ENCODE measurements at regions not wholly inside any gene's neighbourhood (a gene's known extent, or its start where the extent isn't known, plus 50 kb on each side); places are given as distances from the start of the nearest gene placed in this dataset.

DNA sequence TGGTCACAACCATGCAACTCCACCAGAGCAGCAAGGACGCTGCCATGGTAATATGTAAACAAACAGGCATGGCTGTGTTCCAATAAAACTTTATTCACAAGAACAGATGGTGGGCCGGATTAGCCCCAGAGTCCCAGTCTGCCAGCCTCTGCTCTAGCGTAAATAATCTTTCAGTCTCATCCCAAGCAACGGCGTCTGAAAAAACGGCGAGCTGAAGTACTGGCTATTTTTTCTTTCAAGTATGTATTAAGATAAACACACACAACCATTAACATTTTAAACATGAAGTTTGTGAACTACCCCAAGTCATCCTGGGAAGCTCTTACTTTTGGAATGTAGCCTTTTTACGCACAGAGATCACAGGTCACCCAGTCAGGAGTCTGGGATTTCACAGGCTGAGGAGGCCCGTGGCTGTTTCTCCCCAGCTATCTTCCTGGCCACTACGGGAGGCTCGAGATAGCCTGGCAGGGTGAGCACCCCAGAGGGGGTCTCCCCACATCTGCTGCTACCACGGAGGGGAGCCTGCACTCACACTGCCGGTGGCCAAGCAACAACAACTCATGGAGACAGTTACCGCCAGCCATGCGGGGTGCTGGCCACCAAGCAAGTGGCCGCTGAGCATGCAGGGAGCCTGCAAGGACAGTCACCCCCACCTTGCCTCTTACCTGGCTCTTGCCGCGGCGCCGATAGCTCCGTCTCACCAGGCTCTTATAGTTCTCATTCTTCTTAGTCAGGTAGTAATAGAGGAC lies 124.6 kb downstream of the RFLNA start:
- no peak for DNase-seq (ENCODE audit: extremely low spot score)
- no peak for TF ChIP-seq ARNT (IDR thresholded peaks at IDR 0.05)
- TF ChIP-seq CTBP1 (IDR thresholded peaks at IDR 0.05; ENCODE audit: borderline replicate concordance): no peak
- no peak for TF ChIP-seq TARDBP (IDR thresholded peaks at IDR 0.05)
- TF ChIP-seq FOXM1 (IDR thresholded peaks at IDR 0.05; ENCODE audit: borderline replicate concordance): no peak
- TF ChIP-seq L3MBTL2 (conservative IDR thresholded peaks at IDR 0.05): no peak
- TF ChIP-seq SUZ12 (IDR thresholded peaks at IDR 0.05): no peak
- no peak for TF ChIP-seq FOXA1 (IDR thresholded peaks at IDR 0.05)
- TF ChIP-seq NFRKB (IDR thresholded peaks at IDR 0.05): no peak
- no peak for TF ChIP-seq ELF4 (IDR thresholded peaks at IDR 0.05)
- TF ChIP-seq FOXK2 (IDR thresholded peaks at IDR 0.05): no peak
- TF ChIP-seq, protein P1, sequence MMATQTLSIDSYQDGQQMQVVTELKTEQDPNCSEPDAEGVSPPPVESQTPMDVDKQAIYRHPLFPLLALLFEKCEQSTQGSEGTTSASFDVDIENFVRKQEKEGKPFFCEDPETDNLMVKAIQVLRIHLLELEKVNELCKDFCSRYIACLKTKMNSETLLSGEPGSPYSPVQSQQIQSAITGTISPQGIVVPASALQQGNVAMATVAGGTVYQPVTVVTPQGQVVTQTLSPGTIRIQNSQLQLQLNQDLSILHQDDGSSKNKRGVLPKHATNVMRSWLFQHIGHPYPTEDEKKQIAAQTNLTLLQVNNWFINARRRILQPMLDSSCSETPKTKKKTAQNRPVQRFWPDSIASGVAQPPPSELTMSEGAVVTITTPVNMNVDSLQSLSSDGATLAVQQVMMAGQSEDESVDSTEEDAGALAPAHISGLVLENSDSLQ (IDR thresholded peaks at IDR 0.05): no peak
- TF ChIP-seq ZNF384 (IDR thresholded peaks at IDR 0.05): no peak
- no peak for TF ChIP-seq LEF1 (IDR thresholded peaks at IDR 0.05; ENCODE audit: borderline replicate concordance)
- TF ChIP-seq BHLHE40 (IDR thresholded peaks at IDR 0.05; ENCODE audit: borderline replicate concordance): no peak
- TF ChIP-seq SP1 (IDR thresholded peaks at IDR 0.05): no peak
- TF ChIP-seq HDGF (IDR thresholded peaks at IDR 0.05; ENCODE audit: borderline replicate concordance): no peak
- ChIA-PET CTCF (no interaction called here), POLR2A (no interaction called here)

GRCh38 chr12:124418791-124419190 lies 123.9 kb downstream of the RFLNA start:
- POLR2A ChIA-PET: no interaction called here
- no peak for TF ChIP-seq FOXA1 (IDR thresholded peaks at IDR 0.05)
- no peak for TF ChIP-seq HDGF (IDR thresholded peaks at IDR 0.05; ENCODE audit: borderline replicate concordance)
- no peak for TF ChIP-seq FOXM1 (IDR thresholded peaks at IDR 0.05; ENCODE audit: borderline replicate concordance)
- TF ChIP-seq BHLHE40 (IDR thresholded peaks at IDR 0.05; ENCODE audit: borderline replicate concordance): no peak
- TF ChIP-seq SUZ12 (IDR thresholded peaks at IDR 0.05): no peak
- no peak for TF ChIP-seq CTBP1 (IDR thresholded peaks at IDR 0.05; ENCODE audit: borderline replicate concordance)
- no peak for TF ChIP-seq ZNF384 (IDR thresholded peaks at IDR 0.05)
- TF ChIP-seq SP1 (IDR thresholded peaks at IDR 0.05): no peak
- no peak for TF ChIP-seq NFRKB (IDR thresholded peaks at IDR 0.05)
- TF ChIP-seq TARDBP (IDR thresholded peaks at IDR 0.05): no peak
- TF ChIP-seq, protein P1 (IDR thresholded peaks at IDR 0.05): no peak
- no peak for TF ChIP-seq ARNT (IDR thresholded peaks at IDR 0.05)
- TF ChIP-seq LEF1 (IDR thresholded peaks at IDR 0.05; ENCODE audit: borderline replicate concordance): no peak
- no peak for TF ChIP-seq FOXK2 (IDR thresholded peaks at IDR 0.05)
- no peak for TF ChIP-seq L3MBTL2 (conservative IDR thresholded peaks at IDR 0.05)
- no peak for DNase-seq (ENCODE audit: extremely low spot score)
- CTCF ChIA-PET: no interaction called here

DNA sequence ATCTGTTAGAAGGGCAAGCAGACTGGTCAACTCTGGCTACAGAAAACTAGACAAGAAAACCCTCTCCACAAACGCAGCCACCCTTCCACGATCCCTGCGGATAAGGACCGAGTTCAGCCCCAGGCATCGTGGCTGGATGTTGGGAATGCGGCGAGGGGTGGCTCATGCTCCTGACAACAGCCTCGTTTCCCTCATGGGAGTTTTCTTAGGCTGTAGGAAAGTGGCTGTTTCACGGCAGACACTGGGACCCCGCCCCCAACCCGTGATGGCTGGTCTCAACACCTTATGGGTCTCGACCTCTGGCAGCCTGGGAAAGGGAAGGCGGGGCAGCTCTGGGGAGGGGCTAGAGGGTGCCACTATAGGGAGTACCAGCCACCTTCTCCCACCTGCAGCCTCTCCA lies 123.3 kb downstream of the RFLNA start:
- TF ChIP-seq SUZ12 (IDR thresholded peaks at IDR 0.05): no peak
- TF ChIP-seq L3MBTL2 (conservative IDR thresholded peaks at IDR 0.05): no peak
- no peak for TF ChIP-seq LEF1 (IDR thresholded peaks at IDR 0.05; ENCODE audit: borderline replicate concordance)
- TF ChIP-seq TARDBP (IDR thresholded peaks at IDR 0.05): no peak
- no peak for TF ChIP-seq BHLHE40 (IDR thresholded peaks at IDR 0.05; ENCODE audit: borderline replicate concordance)
- TF ChIP-seq CTBP1 (IDR thresholded peaks at IDR 0.05; ENCODE audit: borderline replicate concordance): no peak
- TF ChIP-seq ZNF384 (IDR thresholded peaks at IDR 0.05): no peak
- no peak for TF ChIP-seq FOXM1 (IDR thresholded peaks at IDR 0.05; ENCODE audit: borderline replicate concordance)
- ChIA-PET POLR2A (no interaction called here), CTCF (no interaction called here)
- no peak for DNase-seq (ENCODE audit: extremely low spot score)

DNA sequence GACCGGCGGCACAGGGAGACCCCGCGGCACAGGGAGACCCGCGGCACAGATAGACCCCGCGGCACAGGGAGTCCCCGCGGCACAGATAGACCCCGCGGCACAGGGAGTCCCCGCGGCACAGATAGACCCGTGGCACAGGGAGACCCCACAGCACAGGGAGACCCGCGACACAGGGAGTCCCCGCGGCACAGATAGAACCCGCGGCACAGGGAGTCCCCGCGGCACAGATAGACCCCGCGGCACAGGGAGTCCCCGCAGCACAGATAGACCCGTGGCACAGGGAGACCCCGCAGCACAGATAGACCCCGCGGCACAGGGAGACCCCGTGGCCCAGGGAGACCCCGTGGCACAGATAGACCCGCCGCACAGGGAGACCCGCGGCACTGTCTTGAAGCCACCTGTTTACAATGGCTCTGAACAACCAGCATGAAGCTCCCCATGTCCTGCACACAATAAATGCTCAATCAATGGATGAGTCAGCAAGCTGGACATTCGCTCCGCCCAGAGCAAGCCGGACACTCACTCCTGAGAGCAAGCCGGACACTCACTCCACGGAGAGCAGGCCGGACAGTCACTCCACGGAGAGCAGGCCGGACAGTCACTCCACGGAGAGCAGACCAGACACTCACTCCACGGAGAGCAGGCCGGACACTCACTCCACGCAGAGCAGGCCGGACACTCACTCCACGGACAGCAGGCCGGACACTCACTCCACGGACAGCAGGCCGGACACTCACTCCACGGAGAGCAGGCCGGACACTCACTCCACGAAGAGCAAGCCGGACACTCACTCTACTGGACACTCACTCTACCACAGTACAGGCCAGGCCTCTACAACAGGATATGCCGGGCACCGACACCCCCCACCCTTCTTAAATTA lies 121.9 kb downstream of the RFLNA start:
- POLR2A ChIA-PET: no interaction called here
- DNase-seq (ENCODE audit: extremely low spot score): no peak
- CTCF ChIA-PET: no interaction called here
- TF ChIP-seq HDGF (IDR thresholded peaks at IDR 0.05; ENCODE audit: borderline replicate concordance) (no peak), SUZ12 (IDR thresholded peaks at IDR 0.05) (no peak)

DNA sequence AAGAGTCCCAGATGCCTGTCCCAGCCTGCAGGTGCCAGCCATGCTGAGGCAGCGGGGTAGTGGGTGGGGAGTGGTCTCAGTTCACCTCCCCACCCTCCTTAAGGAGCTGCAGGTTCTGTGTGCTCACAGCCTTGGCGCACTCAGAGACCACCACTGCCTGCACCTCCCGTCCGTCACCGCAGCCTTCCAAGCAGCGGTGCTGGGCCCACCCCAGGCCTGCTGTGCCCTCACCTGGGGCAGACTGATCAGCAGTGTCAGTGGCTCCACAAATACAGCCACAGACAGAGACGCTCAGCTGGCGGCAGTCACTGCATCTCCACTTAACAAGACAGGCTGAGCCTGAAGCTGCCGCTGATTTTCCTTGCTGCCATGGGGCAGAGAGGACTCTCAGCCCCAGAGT lies 120.2 kb downstream of the RFLNA start:
- CTCF ChIA-PET: no interaction called here
- TF ChIP-seq SUZ12 (IDR thresholded peaks at IDR 0.05): no peak
- no peak for TF ChIP-seq SP1 (IDR thresholded peaks at IDR 0.05)
- TF ChIP-seq FOXM1 (IDR thresholded peaks at IDR 0.05; ENCODE audit: borderline replicate concordance): no peak
- TF ChIP-seq ZNF384 (IDR thresholded peaks at IDR 0.05): no peak
- TF ChIP-seq L3MBTL2 (conservative IDR thresholded peaks at IDR 0.05): no peak
- TF ChIP-seq BHLHE40 (IDR thresholded peaks at IDR 0.05; ENCODE audit: borderline replicate concordance): no peak
- TF ChIP-seq NFRKB (IDR thresholded peaks at IDR 0.05): no peak
- TF ChIP-seq LEF1 (IDR thresholded peaks at IDR 0.05; ENCODE audit: borderline replicate concordance): no peak
- TF ChIP-seq CTBP1 (IDR thresholded peaks at IDR 0.05; ENCODE audit: borderline replicate concordance): no peak
- no peak for TF ChIP-seq HDGF (IDR thresholded peaks at IDR 0.05; ENCODE audit: borderline replicate concordance)
- TF ChIP-seq ARNT (IDR thresholded peaks at IDR 0.05): no peak
- no peak for TF ChIP-seq TARDBP (IDR thresholded peaks at IDR 0.05)
- TF ChIP-seq, protein P1 (IDR thresholded peaks at IDR 0.05): no peak
- TF ChIP-seq ELF4 (IDR thresholded peaks at IDR 0.05): no peak
- no peak for TF ChIP-seq FOXK2 (IDR thresholded peaks at IDR 0.05)
- TF ChIP-seq FOXA1 (IDR thresholded peaks at IDR 0.05): no peak
- POLR2A ChIA-PET: no interaction called here
- no peak for DNase-seq (ENCODE audit: extremely low spot score)
